ENCODE measurements at regions not wholly inside any gene's neighbourhood (a gene's known extent, or its start where the extent isn't known, plus 50 kb on each side); places are given as distances from the start of the nearest gene placed in this dataset.
"Not testable (repeated sequence)": the region's sequence is repeated elsewhere in the genome, so short reads cannot be mapped to it uniquely, and the experiment has no call there.

DNA sequence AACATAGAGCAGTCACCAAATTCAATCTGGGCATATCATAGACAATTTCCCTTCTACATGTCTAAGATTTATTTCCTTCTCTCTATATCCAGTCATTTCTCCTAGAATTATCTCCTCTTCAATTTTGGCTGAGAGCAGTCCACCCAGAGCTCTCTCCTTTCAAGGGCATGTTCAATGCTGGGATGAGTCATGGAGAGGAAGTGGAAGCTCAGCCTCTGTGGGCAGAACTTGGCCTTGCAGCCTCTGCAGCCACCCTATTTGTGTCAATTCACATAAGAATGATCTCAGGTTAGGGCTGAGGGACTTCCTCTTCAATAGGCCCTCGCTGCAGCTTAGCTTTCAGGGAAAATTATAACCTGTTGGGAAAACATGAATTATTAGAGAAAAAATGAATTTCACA, 560.8 kb downstream of the POM121L12 start:
- intact Hi-C loops (cut with micrococcal nuclease), result no loop called here

DNA sequence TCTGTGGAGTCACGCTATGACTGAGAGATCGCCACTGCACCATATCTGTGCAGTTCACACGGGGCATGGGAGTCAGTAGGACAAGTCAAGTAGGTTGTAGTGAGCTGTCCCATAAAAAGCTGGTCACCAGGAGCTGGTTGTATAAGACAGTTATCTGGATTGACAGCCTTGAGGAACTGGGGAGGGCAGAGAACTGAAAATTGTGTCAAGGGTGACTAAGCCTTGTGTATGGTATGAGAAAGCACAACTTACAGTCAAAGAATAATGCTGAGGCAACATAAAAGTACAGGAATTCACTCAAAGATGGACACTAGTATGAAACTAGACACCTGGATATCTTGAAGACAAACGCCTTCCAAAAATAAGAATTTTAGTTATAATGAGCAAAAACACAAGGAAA, 564.9 kb downstream of the POM121L12 start:
- intact Hi-C loops (cut with micrococcal nuclease), result no loop called here

DNA sequence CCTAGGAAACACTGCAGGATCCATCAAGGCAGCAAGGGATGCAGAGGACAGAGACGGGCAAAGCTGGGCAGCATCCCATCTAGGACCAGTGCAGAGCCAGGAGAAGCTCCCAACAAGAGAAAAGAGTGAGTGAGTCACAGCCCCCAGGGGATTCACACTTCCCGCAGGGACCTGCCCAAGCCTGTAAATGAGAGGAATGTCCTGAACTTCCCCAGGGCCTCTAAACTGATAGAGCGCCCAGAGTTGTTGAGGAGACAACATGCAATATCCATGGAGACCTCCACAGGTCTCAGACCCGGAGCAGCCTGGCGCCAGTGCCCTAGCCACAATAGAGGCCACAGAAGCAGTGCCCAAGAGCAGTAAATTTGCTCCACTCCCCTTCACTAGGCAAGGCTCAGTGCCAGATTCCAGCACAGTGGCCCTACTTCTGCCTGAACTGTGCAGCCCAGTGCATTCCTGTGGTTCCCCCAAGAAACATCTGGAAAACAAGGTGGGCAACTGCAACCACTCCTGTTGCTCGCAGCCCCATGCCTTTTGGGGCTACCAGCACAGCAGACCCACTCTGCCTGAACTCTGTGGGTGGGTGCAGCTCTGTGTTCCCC, 567.5 kb downstream of the POM121L12 start:
- intact Hi-C loops (cut with micrococcal nuclease), result no loop called here

DNA sequence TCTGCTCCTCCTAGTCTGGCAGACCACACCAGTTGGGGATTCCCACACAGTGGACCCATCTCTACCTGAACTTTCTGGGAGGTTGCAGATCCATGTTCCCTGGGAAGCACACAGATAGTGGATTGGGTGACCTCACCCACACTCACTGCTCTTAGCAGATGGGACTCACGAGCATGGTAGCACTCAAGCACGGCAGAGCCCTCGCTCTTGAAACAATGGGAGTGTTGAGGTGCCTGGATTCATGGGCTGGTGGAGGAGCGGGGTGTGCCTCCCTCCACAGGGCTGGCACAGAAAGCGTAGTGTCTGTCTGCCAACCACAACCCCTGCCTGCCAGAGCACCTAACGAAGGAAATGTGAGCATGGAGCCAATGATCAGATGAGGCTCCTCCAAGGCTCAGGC, 568.0 kb downstream of the POM121L12 start:
- intact Hi-C loops (cut with micrococcal nuclease), result no loop called here

DNA sequence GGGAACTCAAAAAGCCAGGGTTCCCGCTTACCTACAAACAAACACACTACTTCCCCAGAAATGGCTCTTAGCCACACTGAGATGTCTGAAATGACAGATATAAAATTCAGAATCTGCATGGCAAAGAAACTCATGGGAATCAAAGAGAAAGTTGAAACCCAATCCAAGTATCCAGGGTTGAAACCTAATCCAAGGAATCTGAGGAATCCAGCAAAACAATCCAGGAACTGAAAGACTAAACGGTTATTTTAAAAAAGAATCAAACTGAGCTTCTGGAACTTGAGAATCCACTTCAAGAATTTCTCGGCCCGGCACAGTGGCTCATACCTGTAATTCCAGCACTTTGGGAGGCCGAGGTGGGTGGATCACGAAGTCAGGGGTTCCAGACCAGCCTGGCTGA, 568.8 kb downstream of the POM121L12 start:
- intact Hi-C loops (cut with micrococcal nuclease), result no loop called here

DNA sequence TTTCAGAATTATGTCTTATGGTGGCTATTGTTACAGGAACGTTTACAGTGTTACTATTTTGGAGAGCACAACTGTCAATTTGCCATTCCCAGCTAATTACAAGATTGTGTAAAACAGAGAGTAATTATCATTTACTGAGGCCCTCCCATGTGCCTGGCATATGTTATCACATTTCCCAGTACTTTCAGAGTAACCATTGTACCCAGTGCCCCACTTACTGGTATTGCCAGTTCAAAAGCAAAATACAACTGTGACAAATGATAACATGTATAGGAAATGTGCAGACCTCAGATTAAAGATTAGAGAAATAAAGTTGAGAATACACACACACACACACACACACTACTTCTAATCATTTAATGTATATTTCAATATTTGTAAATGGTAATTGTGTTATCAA, 572.5 kb downstream of the POM121L12 start:
- intact Hi-C loops (cut with micrococcal nuclease), result no loop called here

DNA sequence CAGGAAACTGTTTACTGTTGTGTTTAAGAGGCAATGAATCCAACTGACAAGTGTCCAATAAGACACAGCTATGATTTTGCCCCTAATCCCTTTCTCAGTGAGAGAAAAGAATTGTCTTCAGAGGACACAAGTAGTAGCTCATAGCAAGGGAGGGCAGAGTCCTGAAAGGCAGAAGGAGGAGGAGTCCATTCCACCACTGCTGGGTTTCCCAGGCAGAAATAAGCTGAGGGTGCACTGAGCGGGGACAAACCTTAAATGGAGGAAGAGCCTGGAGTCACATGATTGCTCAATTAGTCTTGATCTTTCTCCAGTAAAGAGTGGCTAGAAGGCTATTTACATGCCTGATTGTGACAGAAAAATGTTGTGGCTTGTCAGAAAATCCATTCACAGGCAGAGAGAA, 573.8 kb downstream of the POM121L12 start:
- intact Hi-C loops (cut with micrococcal nuclease), result no loop called here

DNA sequence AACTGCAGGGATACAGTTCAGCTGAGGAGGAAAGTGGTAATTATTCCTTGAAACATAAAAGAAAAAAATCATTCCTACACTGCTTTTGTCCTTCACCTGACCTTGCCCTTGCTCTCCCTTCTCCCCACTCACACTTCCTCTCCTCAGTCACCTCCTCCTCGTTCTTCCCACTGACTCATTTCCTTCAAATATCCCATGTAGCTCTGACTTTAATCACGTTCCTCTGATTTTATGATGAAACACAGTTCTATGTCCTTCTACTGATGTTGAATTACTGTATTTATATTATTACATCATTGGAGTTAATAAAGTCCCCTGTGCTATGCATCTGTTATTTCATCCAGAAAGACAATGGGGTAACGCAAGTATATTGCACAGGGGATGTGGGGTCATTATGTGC, 575.6 kb downstream of the POM121L12 start:
- intact Hi-C loops (cut with micrococcal nuclease), result no loop called here

DNA sequence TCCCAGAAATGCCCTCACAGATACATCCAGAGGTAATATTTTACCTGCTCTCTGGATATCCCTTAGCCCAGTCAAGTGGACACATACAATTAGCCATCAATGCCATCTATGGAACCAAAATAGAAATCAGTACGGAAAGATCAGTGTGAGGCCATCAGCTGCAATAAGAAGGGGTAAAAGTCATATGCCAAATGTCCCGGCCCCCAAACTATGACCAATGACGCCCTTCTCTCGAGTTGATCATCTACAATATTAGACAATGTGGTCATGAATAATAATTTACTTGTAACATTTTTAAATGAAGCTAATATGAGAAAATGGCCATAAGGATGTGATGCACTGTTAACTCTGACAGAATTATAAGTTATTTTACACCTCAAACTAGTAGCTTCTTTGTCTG, 588.9 kb downstream of the POM121L12 start:
- intact Hi-C loops (cut with micrococcal nuclease), result no loop called here

DNA sequence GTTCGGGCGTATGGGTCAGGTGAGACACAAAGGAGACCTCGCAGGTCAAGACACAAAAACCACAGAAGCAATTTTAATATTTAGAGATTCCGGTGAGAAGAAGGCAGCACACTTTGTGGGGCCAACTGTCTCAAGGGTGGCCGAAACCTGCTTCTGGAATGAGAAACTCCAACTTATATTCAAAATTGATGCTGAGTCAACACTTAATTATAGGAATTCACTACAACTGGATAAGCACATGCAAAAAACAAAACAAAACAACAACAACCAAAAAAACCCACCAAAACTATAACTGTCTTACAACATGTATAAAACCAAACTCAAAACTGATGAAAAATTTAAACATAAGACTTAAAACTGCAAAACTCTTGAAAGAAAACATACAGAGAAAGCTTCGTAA, 593.3 kb downstream of the POM121L12 start:
- intact Hi-C loops (cut with micrococcal nuclease), result no loop called here

DNA sequence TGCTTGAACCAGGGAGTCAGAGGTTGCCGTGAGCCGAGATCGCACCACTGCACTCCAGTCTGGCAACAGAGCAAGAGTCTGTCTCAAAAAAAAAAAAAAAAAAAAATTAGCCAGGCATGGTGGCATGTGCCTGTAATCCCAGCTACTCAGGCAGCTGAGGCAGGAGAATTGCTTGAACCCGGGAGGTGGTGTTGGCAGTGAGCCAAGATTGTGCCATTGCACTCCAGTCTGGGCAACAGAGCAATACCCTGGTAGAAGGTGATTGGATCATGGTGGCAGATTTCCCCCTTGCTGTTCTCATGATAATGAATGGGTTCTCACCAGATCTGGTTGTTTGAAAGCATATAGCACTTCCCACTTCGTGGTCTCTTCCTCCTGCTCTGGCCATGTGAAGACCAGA, 599.8 kb downstream of the POM121L12 start:
- intact Hi-C loops (cut with micrococcal nuclease), result not testable (repeated sequence)

DNA sequence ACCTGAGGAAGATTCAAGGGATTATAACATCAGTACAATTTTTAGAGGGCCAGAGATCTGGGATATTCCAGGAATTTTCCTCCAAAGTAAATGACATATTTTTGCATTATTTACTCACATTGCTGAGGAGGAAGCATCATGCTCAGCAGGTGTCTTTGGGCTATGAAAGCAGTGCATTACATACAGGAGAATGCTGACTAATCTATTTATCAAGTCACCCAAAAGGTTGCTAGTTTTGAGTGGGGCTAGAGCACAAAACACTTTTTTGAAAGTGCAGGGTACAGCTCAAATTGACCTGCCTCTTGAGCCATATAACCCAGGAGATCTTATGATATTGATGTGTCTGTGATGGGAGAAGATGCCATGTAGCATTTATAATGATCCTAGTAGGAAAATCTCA, 603.1 kb downstream of the POM121L12 start:
- intact Hi-C loops (cut with micrococcal nuclease), result no loop called here

DNA sequence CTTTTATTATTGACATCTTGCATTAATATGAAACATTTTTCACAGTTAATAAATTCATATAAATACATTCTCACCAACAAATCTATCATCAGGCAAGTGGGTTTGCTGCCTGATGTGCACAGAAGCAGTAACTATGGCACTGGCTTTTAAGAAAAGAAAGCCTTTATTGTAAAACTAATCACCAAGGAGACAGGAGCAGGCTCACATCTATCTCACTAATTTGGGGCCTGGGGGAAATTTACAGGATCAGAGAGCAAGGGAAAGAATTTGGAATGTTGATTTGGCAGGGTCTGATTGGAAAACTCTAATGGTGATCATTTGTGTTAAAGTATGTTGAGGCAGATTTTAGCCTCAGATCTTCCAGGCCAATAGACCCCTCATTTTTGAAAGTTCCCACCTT, 605.7 kb downstream of the POM121L12 start:
- intact Hi-C loops (cut with micrococcal nuclease), result no loop called here

DNA sequence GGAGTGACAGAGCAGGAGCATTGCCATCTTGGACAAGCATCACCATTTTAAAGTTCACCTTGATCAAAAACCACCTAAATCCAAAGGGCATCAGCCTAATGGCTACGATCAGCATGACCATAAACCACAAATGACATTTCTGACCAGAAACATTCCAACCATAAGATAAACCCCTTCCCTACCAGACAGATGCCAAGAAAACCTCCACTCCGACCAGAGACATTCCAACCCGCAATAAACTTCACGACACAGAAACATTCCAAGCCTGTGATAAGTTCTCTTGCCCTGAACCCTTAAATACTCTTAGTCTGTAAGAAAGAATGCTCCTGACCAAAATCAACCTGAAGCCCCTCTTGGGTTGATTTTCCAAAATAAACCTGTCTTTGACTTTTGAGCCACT, 606.9 kb downstream of the POM121L12 start:
- intact Hi-C loops (cut with micrococcal nuclease), result no loop called here

DNA sequence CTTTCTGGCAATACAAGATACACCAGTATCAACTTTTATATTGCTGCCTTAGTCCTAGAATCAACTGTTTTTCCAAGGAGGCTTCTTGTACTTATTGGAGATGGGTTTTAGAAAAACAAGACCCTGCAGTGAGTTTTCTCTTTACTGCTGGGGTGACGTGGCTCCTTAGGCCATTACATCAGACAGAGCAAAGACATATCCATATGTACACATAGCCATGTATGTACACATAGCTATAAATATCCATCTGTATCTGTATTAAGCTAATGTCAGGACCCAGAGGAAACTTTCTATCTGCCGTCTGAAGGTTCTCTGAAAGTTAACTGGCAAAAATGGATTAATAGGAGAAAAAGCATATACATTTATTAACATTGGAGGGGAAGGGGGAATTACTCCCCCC, 607.4 kb downstream of the POM121L12 start:
- intact Hi-C loops (cut with micrococcal nuclease), result no loop called here

DNA sequence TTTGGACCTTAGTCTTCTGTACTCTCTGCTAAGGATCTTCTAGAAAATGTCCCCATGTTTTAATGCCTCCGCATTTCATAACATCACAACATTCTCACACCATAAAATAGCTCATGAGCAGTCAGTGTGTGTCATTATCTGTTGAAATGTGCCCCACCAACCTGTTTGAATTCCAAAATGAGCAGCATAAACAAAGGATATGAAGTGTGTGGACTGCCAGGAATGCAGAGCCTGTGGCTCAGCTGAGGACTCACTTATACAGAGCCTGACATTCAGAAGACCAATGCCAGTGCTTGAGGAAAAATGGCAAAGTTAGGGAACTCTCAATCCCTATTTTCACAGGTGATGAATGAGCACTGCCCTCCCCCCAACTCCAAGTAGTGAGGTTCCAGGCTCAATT, 621.4 kb downstream of the POM121L12 start:
- intact Hi-C loops (cut with micrococcal nuclease), result no loop called here

DNA sequence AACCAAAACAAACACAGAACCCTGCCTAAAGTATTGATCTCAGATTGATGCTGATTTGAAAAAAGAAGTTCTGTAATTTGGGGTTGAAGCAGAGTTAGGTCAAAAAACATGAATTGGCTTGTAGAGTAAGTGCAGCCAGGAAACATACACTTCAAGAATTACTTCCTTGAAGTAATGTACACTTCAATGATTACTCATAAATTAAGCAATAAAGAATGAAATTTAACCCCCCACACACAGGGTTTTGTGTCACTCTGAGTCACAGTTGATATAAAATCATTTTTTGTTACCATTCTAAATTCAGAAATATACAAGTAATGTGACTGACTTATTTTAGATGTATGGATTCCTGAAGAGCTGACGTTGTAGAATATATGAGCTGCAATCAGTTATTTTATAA, 622.2 kb downstream of the POM121L12 start:
- intact Hi-C loops (cut with micrococcal nuclease), result no loop called here

DNA sequence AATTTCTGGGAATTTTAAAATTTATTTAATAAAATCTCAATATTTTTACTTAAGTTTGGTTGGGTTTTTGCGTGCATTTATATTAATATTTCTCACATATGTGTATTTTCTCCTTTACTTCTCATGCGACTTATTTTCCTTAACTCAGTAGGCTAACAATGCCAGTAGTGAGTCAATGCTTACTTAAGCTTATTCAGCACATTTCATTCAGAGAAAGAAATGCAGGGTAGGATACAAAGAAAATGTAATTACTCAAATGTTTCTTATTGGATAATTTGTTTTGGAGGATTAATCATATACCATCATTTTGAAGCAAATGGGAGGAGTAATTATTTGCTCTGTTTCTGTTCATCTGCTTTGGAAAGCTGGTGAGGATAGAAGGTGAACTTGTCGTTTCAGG, 623.5 kb downstream of the POM121L12 start:
- intact Hi-C loops (cut with micrococcal nuclease), result no loop called here

DNA sequence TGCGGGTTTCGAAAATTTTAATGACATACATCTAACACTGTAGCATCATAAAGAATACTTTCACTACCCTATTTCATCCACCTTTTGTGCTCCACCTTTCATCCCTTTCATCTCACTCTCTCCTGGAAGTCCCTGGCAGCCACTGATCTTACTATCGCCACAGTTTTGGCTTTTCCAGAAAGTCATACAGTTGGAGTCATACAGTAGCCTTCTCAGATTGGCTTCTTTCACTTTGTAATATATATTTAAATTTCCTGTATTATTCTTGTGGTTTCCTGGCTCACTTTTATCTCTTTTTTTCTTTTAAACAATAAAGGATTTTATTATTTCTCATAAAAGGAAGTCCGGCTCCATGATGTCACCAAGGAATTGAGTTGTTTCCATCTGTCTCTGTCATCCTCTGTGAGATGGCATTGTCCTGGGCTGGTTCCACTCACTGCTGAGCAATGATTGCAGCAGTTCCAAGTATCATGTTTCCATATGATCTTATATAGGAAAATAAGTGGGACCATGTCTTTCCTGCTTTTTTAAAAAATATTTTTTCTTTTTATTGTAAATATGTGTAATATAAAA, 626.3 kb downstream of the POM121L12 start:
- intact Hi-C loops (cut with micrococcal nuclease), result no loop called here

DNA sequence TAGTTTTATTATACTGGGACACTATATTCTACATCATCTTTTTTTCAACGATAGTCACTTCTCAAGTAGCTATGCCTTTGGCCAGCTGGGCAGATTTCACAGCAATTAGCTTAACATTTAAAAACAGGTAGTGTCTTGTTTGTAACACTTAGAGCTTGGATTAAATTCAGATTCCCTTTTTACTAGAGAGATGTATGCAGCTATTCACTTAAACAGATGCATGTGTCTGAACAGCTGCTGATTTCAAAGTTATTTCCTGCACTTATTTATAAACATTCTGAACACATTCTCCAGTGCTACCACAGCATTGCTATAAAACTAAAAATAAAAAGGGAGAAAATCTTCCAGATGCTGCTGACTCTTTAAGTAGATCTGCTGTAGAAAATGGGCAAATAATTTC, 637.2 kb downstream of the POM121L12 start:
- intact Hi-C loops (cut with micrococcal nuclease), result no loop called here

DNA sequence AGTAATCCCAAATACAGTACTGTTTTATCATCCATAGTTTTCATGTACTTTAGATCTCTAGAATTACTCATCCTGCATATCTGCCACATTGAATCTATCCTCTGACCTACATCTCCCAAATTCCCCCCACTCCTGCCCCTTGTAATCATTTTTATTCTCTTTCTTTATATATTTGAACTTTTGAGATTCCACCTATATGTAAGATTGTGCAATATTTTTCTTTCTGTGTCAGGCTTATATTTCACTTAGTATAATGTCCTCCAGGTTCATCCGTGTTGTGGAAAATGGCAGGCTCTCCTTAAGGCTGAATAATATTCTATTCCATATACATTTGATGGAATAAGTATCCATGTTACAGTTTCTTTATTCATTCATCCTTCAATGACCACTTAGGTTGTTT, 640.4 kb downstream of the POM121L12 start:
- intact Hi-C loops (cut with micrococcal nuclease), result no loop called here

DNA sequence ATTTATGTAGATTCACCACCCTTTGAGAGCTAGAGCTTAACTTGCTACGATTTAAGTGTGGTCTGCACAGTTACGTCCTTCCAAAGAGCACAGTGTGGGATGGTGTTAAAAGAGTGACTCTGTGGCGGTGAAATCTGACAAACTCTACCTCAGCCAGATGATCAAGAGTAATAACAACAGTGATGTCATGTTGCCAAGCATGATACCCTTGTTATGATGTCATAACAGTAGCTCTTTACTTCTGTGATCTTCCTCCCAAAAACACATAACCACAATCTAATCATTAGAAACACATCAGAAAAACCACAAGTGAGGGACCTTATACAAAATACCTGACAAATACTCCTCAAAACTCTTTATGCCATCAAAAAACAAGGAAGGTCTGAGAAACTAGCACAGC, 649.3 kb downstream of the POM121L12 start:
- intact Hi-C loops (cut with micrococcal nuclease), result no loop called here

DNA sequence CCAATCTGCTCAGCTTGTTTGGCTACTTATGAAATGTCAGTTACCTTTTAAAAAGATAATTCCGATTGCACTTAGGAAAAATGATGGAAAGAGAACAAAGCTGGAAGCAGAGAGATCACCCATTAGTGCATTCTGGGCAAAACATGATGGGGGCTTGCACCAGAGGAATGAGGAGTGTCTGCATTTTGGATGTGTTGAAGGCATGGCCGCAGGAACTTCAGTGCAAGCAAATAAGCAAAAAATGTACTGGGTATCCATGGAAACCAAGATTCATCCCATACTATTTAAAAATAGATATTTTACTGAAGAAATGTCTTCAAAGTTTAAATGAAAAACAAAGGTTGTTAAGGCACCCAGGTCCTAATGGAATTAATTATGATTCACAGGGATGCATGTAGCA, 655.0 kb downstream of the POM121L12 start:
- intact Hi-C loops (cut with micrococcal nuclease), result no loop called here

DNA sequence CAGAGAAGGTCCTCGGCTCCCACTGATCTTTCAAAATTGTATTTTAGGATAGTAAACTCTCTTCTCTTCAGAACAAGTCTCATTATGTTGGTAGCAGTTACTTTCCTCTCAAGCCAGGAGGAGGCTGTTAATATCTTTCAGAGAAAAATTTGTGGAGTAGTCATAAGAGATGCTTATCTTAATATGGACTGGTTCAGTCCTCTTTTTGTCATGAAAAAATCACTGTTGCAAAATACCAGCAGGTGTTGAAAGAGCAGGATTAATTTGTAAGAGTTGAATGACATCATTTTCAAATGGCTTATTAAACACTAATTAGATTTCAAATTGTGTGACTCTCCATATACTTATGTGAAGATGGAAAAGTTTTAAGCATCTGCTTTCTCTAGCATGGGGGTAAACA, 662.5 kb downstream of the POM121L12 start:
- intact Hi-C loops (cut with micrococcal nuclease), result no loop called here
